Right atrium auricular region (tissue), 2 donors: ENCODE measurements at regions not wholly inside any gene's neighbourhood (a gene's known extent, or its start where the extent isn't known, plus 50 kb on each side); places are given as distances from the start of the nearest gene placed in this dataset.

Experiments used
- DNase-seq: peaks from one replicate; pipeline ENCODE4 v3.0.0-alpha.2; 2019; ENCODE audit warnings: low spot score
- H3K27ac ChIP-seq, 2 donors: fragments of 200-600 bp; sonication (generic); 1 replicate in 1 of 2; 2 replicates in 1 of 2; pipeline ENCODE4 v1.5.1; 2016 to 2019
- H3K27me3 ChIP-seq, 2 donors: fragments of 200-600 bp; sonication (generic); one replicate each; pipeline versions ENCODE4 v1.5.1 to v1.6.0; 2017 to 2019
- H3K36me3 ChIP-seq: fragments of 200-600 bp; sonication (generic); one replicate; pipeline ENCODE4 v1.5.1; 2016
- H3K4me1 ChIP-seq, 2 donors: fragments of 200-600 bp; sonication (generic); one replicate each; pipeline versions ENCODE4 v1.5.1 to v1.6.0; 2017 to 2019
- H3K4me3 ChIP-seq, 2 donors: fragments of 200-600 bp; sonication (generic); 1 replicate in 1 of 2; 2 replicates in 1 of 2; pipeline ENCODE4 v1.5.1; 2017 to 2019; ENCODE audit warnings: mild to moderate bottlenecking in 1 of 2, moderate library complexity in 1 of 2
- H3K9me3 ChIP-seq, 2 donors: fragments of 200-600 bp; sonication (generic); one replicate each; pipeline ENCODE4 v1.5.1; 2019
- TF ChIP-seq, protein P1 (sequence below), 2 donors: fragments of 200-600 bp; sonication (generic); IDR thresholded peaks; one replicate each; pipeline ENCODE4 v1.5.1; 2019; ENCODE audit warnings: antibody characterized with exemption in 2 of 2

DNA sequence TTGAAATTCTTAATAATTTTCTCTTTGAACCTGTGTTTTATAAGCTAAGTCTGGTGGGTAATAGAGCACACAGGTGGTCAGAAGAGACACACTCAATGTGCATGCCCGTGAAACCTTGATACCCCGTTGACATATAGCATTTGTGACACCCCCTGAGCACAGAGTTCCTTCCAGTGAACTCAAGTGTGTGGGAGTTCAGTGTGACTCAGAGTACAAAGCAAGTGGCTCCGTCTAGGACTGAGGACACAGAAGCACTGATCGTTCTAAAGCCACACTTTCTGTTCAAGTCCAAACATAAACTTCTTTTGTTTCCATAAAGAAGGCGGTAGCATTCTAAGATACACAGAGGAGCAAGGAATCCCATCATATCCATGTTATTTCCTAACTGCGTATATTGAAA, 523.6 kb downstream of the PID1 start:
- TF ChIP-seq, protein P1, sequence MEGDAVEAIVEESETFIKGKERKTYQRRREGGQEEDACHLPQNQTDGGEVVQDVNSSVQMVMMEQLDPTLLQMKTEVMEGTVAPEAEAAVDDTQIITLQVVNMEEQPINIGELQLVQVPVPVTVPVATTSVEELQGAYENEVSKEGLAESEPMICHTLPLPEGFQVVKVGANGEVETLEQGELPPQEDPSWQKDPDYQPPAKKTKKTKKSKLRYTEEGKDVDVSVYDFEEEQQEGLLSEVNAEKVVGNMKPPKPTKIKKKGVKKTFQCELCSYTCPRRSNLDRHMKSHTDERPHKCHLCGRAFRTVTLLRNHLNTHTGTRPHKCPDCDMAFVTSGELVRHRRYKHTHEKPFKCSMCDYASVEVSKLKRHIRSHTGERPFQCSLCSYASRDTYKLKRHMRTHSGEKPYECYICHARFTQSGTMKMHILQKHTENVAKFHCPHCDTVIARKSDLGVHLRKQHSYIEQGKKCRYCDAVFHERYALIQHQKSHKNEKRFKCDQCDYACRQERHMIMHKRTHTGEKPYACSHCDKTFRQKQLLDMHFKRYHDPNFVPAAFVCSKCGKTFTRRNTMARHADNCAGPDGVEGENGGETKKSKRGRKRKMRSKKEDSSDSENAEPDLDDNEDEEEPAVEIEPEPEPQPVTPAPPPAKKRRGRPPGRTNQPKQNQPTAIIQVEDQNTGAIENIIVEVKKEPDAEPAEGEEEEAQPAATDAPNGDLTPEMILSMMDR (IDR thresholded peaks at IDR 0.05), result no peak
- no peak overlapping the region for H3K27ac ChIP-seq

DNA sequence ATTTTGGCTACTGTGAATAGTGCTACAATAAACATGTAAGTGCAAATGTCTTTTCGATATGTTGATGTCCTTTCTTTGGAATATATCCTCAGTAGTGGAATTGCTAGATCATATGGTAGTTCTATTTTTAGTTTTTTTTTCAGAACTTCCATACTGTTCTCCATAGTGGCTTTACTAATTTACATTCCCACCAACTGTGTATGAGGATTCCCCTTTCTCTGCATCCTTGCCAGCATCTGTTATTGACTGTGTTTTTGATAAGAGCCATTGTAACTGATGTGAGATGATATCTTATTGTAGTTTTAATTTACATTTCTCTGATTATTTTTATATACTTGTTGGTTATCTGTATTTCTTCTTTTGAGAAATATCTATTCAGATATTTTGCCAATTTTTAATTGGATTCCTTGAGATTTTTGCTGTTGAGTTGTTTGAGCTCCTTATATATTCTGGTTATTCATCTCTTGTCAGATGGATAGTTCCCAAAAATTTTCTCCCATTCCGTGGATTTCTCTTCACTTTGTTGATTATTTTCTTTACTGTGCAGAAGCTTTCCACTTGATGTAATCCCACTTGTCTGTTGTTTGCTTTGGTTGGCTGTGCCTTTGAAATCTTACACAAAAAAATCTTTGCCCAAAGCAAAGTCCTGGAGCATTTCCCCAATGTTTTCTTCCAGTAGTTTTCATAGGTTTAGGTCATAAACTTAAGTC, 532.3 kb downstream of the PID1 start:
- Histone ChIP-seq H3K4me3 (no peak overlapping the region), H3K36me3 (no peaks in the 10 kb centered on the region), H3K27ac (no peak overlapping the region), H3K27me3 (no peaks in the 10 kb centered on the region), H3K4me1 (no peaks in the 10 kb centered on the region), H3K9me3 (no peaks in the 10 kb centered on the region)
- TF ChIP-seq, protein P1 (IDR thresholded peaks at IDR 0.05), result no peak
- DNase-seq, result no peak

More for the DNA sequence above, 523.6 kb downstream of the PID1 start:
- no peak overlapping the region for H3K4me3 ChIP-seq
- H3K9me3 ChIP-seq, result no peaks in the 10 kb centered on the region
- no peaks in the 10 kb centered on the region for H3K27me3 ChIP-seq
- no peaks in the 10 kb centered on the region for H3K4me1 ChIP-seq
- DNase-seq, result no peak
- no peaks in the 10 kb centered on the region for H3K36me3 ChIP-seq

DNA sequence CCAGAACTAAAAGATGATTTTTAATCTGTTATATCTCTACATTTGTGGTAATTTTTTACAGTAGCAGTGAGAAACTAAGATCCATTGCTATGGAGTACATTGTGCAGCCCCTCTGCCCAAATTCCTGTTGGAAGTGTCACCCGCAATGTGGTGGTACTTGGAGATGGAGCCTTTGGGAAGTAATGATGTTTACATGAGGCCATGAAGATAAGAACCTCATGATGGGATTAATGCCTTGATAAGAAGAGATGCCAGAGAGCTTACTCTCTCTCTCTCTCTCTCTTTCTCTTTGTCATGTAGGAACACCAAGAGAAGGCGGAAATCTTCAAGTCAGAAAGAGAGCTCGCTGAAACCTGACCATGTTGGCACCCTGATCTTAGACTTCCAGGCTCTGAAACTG, 535.4 kb downstream of the PID1 start:
- DNase-seq, result no peak
- Histone ChIP-seq H3K4me3 (no peak overlapping the region), H3K27me3 (no peaks in the 10 kb centered on the region), H3K36me3 (no peaks in the 10 kb centered on the region), H3K27ac (no peak overlapping the region), H3K4me1 (no peaks in the 10 kb centered on the region), H3K9me3 (no peaks in the 10 kb centered on the region)
- TF ChIP-seq, protein P1 (IDR thresholded peaks at IDR 0.05), result no peak

- no peak for DNase-seq
- H3K4me3 ChIP-seq, result no peak overlapping the region
- no peak overlapping the region for H3K27ac ChIP-seq
- H3K4me1 ChIP-seq, result no peaks in the 10 kb centered on the region
- TF ChIP-seq, protein P1 (IDR thresholded peaks at IDR 0.05), result no peak
- no peaks in the 10 kb centered on the region for H3K27me3 ChIP-seq
- no peaks in the 10 kb centered on the region for H3K9me3 ChIP-seq
- no peaks in the 10 kb centered on the region for H3K36me3 ChIP-seq
Observed at GRCh38 chr2:228731517-228731916, 539.6 kb downstream of the PID1 start.

DNA sequence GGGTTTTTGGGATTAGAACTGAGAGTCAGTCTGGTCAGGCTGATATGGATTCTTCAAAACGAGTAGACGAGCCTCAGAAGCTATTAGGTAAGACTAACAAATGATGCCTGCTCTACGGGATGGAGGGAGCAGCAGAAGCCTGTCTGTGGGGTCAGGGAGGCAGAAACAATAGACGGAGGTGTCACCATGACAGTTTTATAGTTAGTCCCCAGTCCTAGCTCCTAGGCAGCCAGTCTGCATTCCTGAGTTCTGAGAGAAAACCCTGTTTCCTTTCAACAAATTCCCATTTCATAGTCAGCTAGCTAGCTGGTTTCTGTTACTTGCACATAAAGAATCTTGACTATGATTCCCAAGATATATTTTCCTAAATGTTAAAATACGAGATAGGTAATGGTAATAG, 542.1 kb downstream of the PID1 start:
- Histone ChIP-seq H3K27ac (no peak overlapping the region), H3K4me3 (no peak overlapping the region), H3K36me3 (no peaks in the 10 kb centered on the region), H3K9me3 (no peaks in the 10 kb centered on the region), H3K27me3 (no peaks in the 10 kb centered on the region), H3K4me1 (no peaks in the 10 kb centered on the region)
- TF ChIP-seq, protein P1 (IDR thresholded peaks at IDR 0.05), result no peak
- DNase-seq, result no peak

DNA sequence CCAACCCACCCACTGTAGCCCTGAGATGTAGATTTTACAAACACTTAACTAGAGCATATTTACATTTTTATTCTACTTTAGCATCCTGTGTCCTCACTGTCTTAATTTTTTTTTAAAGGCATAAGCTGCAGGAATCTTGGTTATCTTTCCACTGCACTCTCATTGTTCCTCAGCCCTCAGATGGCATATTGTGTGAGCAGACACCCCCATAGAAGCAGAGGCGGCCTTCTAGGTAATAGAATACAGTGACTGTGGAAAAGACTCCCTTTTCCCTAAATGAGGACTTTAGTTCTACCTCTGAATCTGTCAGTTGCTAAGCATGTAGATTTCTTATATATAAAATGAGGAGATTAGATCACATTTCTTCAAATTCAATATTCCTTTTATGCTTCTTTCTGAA, 543.5 kb upstream of the SPHKAP start:
- Histone ChIP-seq H3K4me1 (no peaks in the 10 kb centered on the region), H3K36me3 (no peaks in the 10 kb centered on the region), H3K27me3 (no peaks in the 10 kb centered on the region), H3K27ac (no peak overlapping the region), H3K4me3 (no peak overlapping the region), H3K9me3 (no peaks in the 10 kb centered on the region)
- no peak for DNase-seq
- TF ChIP-seq, protein P1 (IDR thresholded peaks at IDR 0.05), result no peak
